ENCODE measurements at regions not wholly inside any gene's neighbourhood (a gene's known extent, or its start where the extent isn't known, plus 50 kb on each side); places are given as distances from the start of the nearest gene placed in this dataset.

DNA sequence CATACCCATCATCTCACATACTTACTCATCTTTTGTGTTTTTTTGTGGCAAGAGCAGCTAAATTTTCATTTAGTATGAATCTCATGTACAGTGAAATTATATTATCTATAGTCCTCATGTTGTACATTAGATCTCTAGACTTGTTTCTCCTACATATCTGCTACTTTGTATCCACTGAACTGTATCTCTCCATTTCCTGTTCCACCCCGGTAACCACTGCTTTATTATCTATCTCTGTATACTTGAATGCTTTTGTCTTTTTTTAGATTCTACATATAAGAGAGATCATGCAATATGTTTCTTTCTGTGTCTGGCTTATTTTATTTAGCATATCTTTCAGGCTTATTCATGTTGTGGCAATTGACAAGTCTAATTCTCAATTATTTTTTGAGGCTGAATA, 125.1 kb downstream of the ANKRD7 start:
- no CpG with 5 or more reads among the region's 1 CpG for WGBS (ENCODE audit: insufficient coverage)
- H3K27ac ChIP-seq (ENCODE audit: low read length in 2 of 2) = no peak overlapping the region
- ATAC-seq (ENCODE audit: low read depth) (no peak), DNase-seq (no peak)
- no peak overlapping the region for H3K4me3 ChIP-seq (ENCODE audit: control extremely low read depth in 1 of 5, extremely low read depth in 1 of 5, insufficient read depth in 1 of 5, low read depth in 2 of 5, low read length in 4 of 5)
- H3K36me3 ChIP-seq (replicated peaks in 1 of 2; ENCODE audit: control extremely low read depth in 1 of 2, control insufficient read depth in 1 of 2, extremely low read depth in 1 of 2, insufficient read depth in 2 of 2, low read length in 1 of 2) = no peaks in the 10 kb centered on the region
- Mint-ChIP-seq H3K9me3 (ENCODE audit: insufficient read depth) (no peaks in the 10 kb centered on the region), H3K27ac (no peak overlapping the region), H3K27me3 (no peaks in the 10 kb centered on the region), H3K4me3 (no peak overlapping the region), H3K4me1 (peaks cover 7% of the 10 kb centered on the region)
- peaks cover 0 to 6% of the 10 kb centered on the region in 2 donors for H3K4me1 ChIP-seq (ENCODE audit: control insufficient read depth in 2 of 2, insufficient read depth in 2 of 2, low read length in 2 of 2)
- H3K79me2 ChIP-seq (ENCODE audit: control insufficient read depth, insufficient read depth, low read length) = no peaks in the 10 kb centered on the region
- H3K9ac ChIP-seq (ENCODE audit: low read length) = no peak overlapping the region
- CTCF ChIA-PET = no interaction called here
- H3K27me3 ChIP-seq (replicated peaks in 1 of 4; ENCODE audit: control extremely low read depth in 1 of 4, control insufficient read depth in 3 of 4, insufficient read depth in 4 of 4, low read length in 3 of 4) = no peaks in the 10 kb centered on the region
- no peaks in the 10 kb centered on the region for H3K9me3 ChIP-seq (ENCODE audit: control extremely low read depth in 1 of 3, control insufficient read depth in 2 of 3, insufficient read depth in 1 of 3, low read length in 2 of 3)
- TF ChIP-seq EZH2 (IDR thresholded peaks at IDR 0.05; ENCODE audit: borderline replicate concordance, insufficient read depth, low read depth, low read length, poor library complexity, severe bottlenecking) (no peak), CTCF (IDR thresholded peaks at IDR 0.05) (no peak)
- intact Hi-C loops (cut with micrococcal nuclease) = no loop called here
- no peaks in the 10 kb centered on the region for H4K20me1 ChIP-seq (ENCODE audit: control insufficient read depth, insufficient read depth, low read length, poor library complexity, severe bottlenecking)
- no peak overlapping the region for H3K4me2 ChIP-seq (replicated peaks; ENCODE audit: low read depth, low read length, poor library complexity, severe bottlenecking)
- POLR2A ChIA-PET = no interaction called here
- H2AFZ ChIP-seq (ENCODE audit: insufficient read depth, low read depth, low read length, poor library complexity, severe bottlenecking) = no peak overlapping the region

GRCh38 chr7:118350260-118350659, 125.8 kb downstream of the ANKRD7 start:
- Histone ChIP-seq H3K4me2 (replicated peaks; ENCODE audit: low read depth, low read length, poor library complexity, severe bottlenecking) (no peak overlapping the region), H3K4me3 (ENCODE audit: control extremely low read depth in 1 of 5, extremely low read depth in 1 of 5, insufficient read depth in 1 of 5, low read depth in 2 of 5, low read length in 4 of 5) (no peak overlapping the region), H2AFZ (ENCODE audit: insufficient read depth, low read depth, low read length, poor library complexity, severe bottlenecking) (no peak overlapping the region), H3K9me3 (ENCODE audit: control extremely low read depth in 1 of 3, control insufficient read depth in 2 of 3, insufficient read depth in 1 of 3, low read length in 2 of 3) (no peaks in the 10 kb centered on the region), H4K20me1 (ENCODE audit: control insufficient read depth, insufficient read depth, low read length, poor library complexity, severe bottlenecking) (no peaks in the 10 kb centered on the region), H3K4me1 (ENCODE audit: control insufficient read depth in 2 of 2, insufficient read depth in 2 of 2, low read length in 2 of 2) (peaks cover 0 to 6% of the 10 kb centered on the region in 2 donors), H3K79me2 (ENCODE audit: control insufficient read depth, insufficient read depth, low read length) (no peaks in the 10 kb centered on the region), H3K9ac (ENCODE audit: low read length) (no peak overlapping the region), H3K27ac (ENCODE audit: low read length in 2 of 2) (no peak overlapping the region), H3K27me3 (replicated peaks in 1 of 4; ENCODE audit: control extremely low read depth in 1 of 4, control insufficient read depth in 3 of 4, insufficient read depth in 4 of 4, low read length in 3 of 4) (no peaks in the 10 kb centered on the region), H3K36me3 (replicated peaks in 1 of 2; ENCODE audit: control extremely low read depth in 1 of 2, control insufficient read depth in 1 of 2, extremely low read depth in 1 of 2, insufficient read depth in 2 of 2, low read length in 1 of 2) (no peaks in the 10 kb centered on the region)
- DNase-seq (no peak), ATAC-seq (ENCODE audit: low read depth) (no peak)
- CTCF ChIA-PET = no interaction called here
- intact Hi-C loops (cut with micrococcal nuclease) = no loop called here
- Mint-ChIP-seq H3K27me3 (no peaks in the 10 kb centered on the region), H3K27ac (no peak overlapping the region), H3K4me1 (peaks cover 7% of the 10 kb centered on the region), H3K4me3 (no peak overlapping the region), H3K9me3 (ENCODE audit: insufficient read depth) (no peaks in the 10 kb centered on the region)
- TF ChIP-seq CTCF (IDR thresholded peaks at IDR 0.05) = no peak
- TF ChIP-seq EZH2 (IDR thresholded peaks at IDR 0.05; ENCODE audit: borderline replicate concordance, insufficient read depth, low read depth, low read length, poor library complexity, severe bottlenecking) = no peak
- WGBS (ENCODE audit: insufficient coverage) = no CpG with 5 or more reads among the region's 1 CpG
- POLR2A ChIA-PET = no interaction called here
